Transverse colon (tissue), 4 donors: ENCODE measurements at regions not wholly inside any gene's neighbourhood (a gene's known extent, or its start where the extent isn't known, plus 50 kb on each side); places are given as distances from the start of the nearest gene placed in this dataset.

Experiments
- POLR2A ChIP-seq: fragments of 450-650 bp; IDR thresholded peaks from one replicate; pipeline ENCODE4 v1.6.1; 2016; ENCODE audit warnings: antibody characterized with exemption, mild to moderate bottlenecking, moderate library complexity
- POLR2AphosphoS5 ChIP-seq, 3 donors: sonication (generic); formaldehyde crosslinking; IDR thresholded peaks; one replicate each; pipeline ENCODE4 v1.6.1; 2016; ENCODE audit warnings: antibody characterized with exemption in 3 of 3
- TF ChIP-seq, protein P1 (sequence below), 5 experiments: fragments of 200-600 bp in 3 of 5; fragments of 450-650 bp in 2 of 5; sonication (generic) in 3 of 5; IDR thresholded peaks; 1 replicate in 2 of 5; 2 replicates in 3 of 5; pipeline ENCODE4 v1.5.1; 2016 to 2017; ENCODE audit warnings: antibody characterized with exemption in 5 of 5, inconsistent platforms in 3 of 5, mild to moderate bottlenecking in 2 of 5, moderate library complexity in 1 of 5

DNA sequence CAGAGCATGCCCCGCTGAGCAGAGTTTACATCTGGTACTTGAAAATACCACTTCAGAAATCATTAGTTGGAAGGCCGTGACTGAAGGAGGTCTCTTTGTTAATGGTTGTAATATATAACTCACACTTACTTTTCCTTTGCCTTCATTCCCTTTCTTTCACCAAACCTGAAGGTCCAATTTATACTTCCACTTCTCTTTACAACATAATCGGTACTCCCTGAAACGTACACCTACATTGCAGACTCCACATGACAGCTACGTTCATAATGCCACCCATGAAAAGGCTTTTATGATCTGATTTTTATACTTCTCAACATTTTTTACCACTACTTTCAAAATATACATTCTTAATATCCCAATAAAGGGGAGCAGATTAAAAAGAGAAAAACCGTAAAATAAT lies 298.7 kb downstream of the C4orf33 start:
- TF ChIP-seq POLR2A, result no peak
- TF ChIP-seq, protein P1, sequence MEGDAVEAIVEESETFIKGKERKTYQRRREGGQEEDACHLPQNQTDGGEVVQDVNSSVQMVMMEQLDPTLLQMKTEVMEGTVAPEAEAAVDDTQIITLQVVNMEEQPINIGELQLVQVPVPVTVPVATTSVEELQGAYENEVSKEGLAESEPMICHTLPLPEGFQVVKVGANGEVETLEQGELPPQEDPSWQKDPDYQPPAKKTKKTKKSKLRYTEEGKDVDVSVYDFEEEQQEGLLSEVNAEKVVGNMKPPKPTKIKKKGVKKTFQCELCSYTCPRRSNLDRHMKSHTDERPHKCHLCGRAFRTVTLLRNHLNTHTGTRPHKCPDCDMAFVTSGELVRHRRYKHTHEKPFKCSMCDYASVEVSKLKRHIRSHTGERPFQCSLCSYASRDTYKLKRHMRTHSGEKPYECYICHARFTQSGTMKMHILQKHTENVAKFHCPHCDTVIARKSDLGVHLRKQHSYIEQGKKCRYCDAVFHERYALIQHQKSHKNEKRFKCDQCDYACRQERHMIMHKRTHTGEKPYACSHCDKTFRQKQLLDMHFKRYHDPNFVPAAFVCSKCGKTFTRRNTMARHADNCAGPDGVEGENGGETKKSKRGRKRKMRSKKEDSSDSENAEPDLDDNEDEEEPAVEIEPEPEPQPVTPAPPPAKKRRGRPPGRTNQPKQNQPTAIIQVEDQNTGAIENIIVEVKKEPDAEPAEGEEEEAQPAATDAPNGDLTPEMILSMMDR (IDR thresholded peaks at IDR 0.05), result no peak
- TF ChIP-seq POLR2AphosphoS5 (IDR thresholded peaks at IDR 0.05), result no peak
